Erythroblast (primary cell): ENCODE measurements at regions not wholly inside any gene's neighbourhood (a gene's known extent, or its start where the extent isn't known, plus 50 kb on each side); places are given as distances from the start of the nearest gene placed in this dataset.

Source experiments
- DNase-seq, 2 experiments: peaks; one replicate each; lab custom pipeline; 2025; lab: John Stamatoyannopoulos, UW
- GATA1 ChIP-seq: IDR thresholded peaks from 2 replicates; pipeline ENCODE4 v1.6.1; 2011; ENCODE audit warnings: low read depth, mild to moderate bottlenecking, control low read depth, low read length, moderate library complexity
- POLR2A ChIP-seq: IDR thresholded peaks from 2 replicates; pipeline ENCODE4 v1.6.1; 2011; ENCODE audit warnings: mild to moderate bottlenecking, low read length

- DNase-seq: no peak
- TF ChIP-seq POLR2A: no peak
- no peak for TF ChIP-seq GATA1
Measured at GRCh38 chr16:76204249-76204648, 73.0 kb upstream of the CNTNAP4 start.

GRCh38 chr16:76207270-76207669, 69.9 kb upstream of the CNTNAP4 start:
- TF ChIP-seq POLR2A (no peak), GATA1 (no peak)

GRCh38 chr16:76210157-76210556, 67.0 kb upstream of the CNTNAP4 start:
- DNase-seq: no peak
- TF ChIP-seq POLR2A (no peak), GATA1 (no peak)

More at GRCh38 chr16:76207270-76207669, 69.9 kb upstream of the CNTNAP4 start:
- DNase-seq: no peak

- no peak for TF ChIP-seq GATA1
- no peak for TF ChIP-seq POLR2A
- no peak for DNase-seq
Measured at GRCh38 chr16:76213860-76214259, 63.3 kb upstream of the CNTNAP4 start.

- DNase-seq: no peak
- TF ChIP-seq GATA1 (no peak), POLR2A (no peak)
Measured at GRCh38 chr16:76214856-76215255, 62.3 kb upstream of the CNTNAP4 start.

- TF ChIP-seq GATA1 (no peak), POLR2A (no peak)
- DNase-seq: no peak
Measured at GRCh38 chr16:76222087-76222486, 55.1 kb upstream of the CNTNAP4 start.

- no peak for DNase-seq
Measured at GRCh38 chr16:76222853-76223252, 54.3 kb upstream of the CNTNAP4 start.

GRCh38 chr16:76226011-76226410, 51.2 kb upstream of the CNTNAP4 start:
- no peak for TF ChIP-seq GATA1
- no peak for TF ChIP-seq POLR2A
- no peak for DNase-seq

More at GRCh38 chr16:76222853-76223252, 54.3 kb upstream of the CNTNAP4 start:
- no peak for TF ChIP-seq POLR2A
- TF ChIP-seq GATA1: no peak

GRCh38 chr16:76226481-76226880, 50.7 kb upstream of the CNTNAP4 start:
- TF ChIP-seq GATA1: no peak
- TF ChIP-seq POLR2A: no peak
- DNase-seq: no peak
